Testis (tissue), 2 donors: ENCODE measurements at regions not wholly inside any gene's neighbourhood (a gene's known extent, or its start where the extent isn't known, plus 50 kb on each side); places are given as distances from the start of the nearest gene placed in this dataset.
"Not testable (repeated sequence)": the region's sequence is repeated elsewhere in the genome, so short reads cannot be mapped to it uniquely, and the experiment has no call there.

ENCODE experiments used
- DNase-seq: peaks from one replicate; pipeline ENCODE4 v3.0.0-alpha.2; 2019
- H3K27ac ChIP-seq, 2 donors: fragments of 200-600 bp; sonication (generic); one replicate each; pipeline ENCODE4 v1.5.1; 2019
- H3K27me3 ChIP-seq: fragments of 200-600 bp; sonication (generic); one replicate; pipeline ENCODE4 v1.5.1; 2019
- H3K36me3 ChIP-seq: fragments of 200-600 bp; sonication (generic); one replicate; pipeline ENCODE4 v1.5.1; 2017; ENCODE audit warnings: low read depth; ENCODE audit errors: missing control alignments
- H3K4me1 ChIP-seq: fragments of 200-600 bp; sonication (generic); one replicate; pipeline ENCODE4 v1.5.1; 2019
- H3K4me3 ChIP-seq, 2 donors: fragments of 200-600 bp; sonication (generic); one replicate each; pipeline ENCODE4 v1.5.1; 2017 to 2019
- H3K9me3 ChIP-seq: fragments of 200-600 bp; sonication (generic); one replicate; pipeline ENCODE4 v1.5.1; 2017
- POLR2A ChIP-seq: fragments of 450-650 bp; IDR thresholded peaks from one replicate; pipeline ENCODE4 v1.6.1; 2017; ENCODE audit warnings: antibody characterized with exemption, mild to moderate bottlenecking, moderate library complexity
- WGBS, 2 donors: methylation state at CpG; one replicate each; pipeline ENCODE4 v1.1.5; 2018; 5-methylcytosine and 5-hydroxymethylcytosine counted together
- intact Hi-C: fragments of 100-400 bp; cut with DNase I; formaldehyde crosslinking; loops from one replicate; pipeline ENCODE4 v1.15.1; 2023; ENCODE audit warnings: low total_unique reads
- TF ChIP-seq, protein P1 (sequence below), 3 experiments: fragments of 450-650 bp in 2 of 3; fragments of 200-600 bp in 1 of 3; sonication (generic) in 1 of 3; IDR thresholded peaks; one replicate each; pipeline ENCODE4 v1.5.1; 2016 to 2019; ENCODE audit warnings: antibody characterized with exemption in 3 of 3, mild to moderate bottlenecking in 2 of 3, moderate library complexity in 1 of 3

DNA sequence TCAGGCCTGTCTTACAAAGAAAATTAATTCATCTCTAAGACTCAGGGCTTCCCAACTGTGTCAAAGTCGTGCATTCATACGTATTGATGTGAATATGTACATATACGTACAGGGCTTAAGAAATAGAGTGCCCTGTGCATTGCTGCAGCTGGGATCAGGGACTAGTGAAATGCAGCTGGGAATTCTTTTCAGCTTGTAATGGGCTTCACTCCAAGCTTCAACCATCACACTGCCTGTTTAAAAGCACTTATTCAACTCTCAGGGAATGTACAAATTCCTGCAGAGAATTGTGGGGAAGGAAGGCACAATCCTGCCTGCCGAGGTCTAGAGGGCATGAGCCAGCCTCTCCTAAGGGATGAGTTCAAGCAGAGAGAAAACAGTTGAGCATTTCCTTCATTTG, 59.6 kb upstream of the MAN2A1 start:
- TF ChIP-seq, protein P1, sequence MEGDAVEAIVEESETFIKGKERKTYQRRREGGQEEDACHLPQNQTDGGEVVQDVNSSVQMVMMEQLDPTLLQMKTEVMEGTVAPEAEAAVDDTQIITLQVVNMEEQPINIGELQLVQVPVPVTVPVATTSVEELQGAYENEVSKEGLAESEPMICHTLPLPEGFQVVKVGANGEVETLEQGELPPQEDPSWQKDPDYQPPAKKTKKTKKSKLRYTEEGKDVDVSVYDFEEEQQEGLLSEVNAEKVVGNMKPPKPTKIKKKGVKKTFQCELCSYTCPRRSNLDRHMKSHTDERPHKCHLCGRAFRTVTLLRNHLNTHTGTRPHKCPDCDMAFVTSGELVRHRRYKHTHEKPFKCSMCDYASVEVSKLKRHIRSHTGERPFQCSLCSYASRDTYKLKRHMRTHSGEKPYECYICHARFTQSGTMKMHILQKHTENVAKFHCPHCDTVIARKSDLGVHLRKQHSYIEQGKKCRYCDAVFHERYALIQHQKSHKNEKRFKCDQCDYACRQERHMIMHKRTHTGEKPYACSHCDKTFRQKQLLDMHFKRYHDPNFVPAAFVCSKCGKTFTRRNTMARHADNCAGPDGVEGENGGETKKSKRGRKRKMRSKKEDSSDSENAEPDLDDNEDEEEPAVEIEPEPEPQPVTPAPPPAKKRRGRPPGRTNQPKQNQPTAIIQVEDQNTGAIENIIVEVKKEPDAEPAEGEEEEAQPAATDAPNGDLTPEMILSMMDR (IDR thresholded peaks at IDR 0.05): no peak
- TF ChIP-seq POLR2A: no peak
- no peaks in the 10 kb centered on the region for H3K27me3 ChIP-seq
- intact Hi-C loops: no loop called here
- H3K27ac ChIP-seq: no peak overlapping the region
- H3K4me3 ChIP-seq: no peak overlapping the region
- H3K9me3 ChIP-seq: no peaks in the 10 kb centered on the region
- H3K36me3 ChIP-seq: no peaks in the 10 kb centered on the region
- no peaks in the 10 kb centered on the region for H3K4me1 ChIP-seq
- DNase-seq: no peak
- 67 to 76% methylated on average over 4 of the region's 4 CpGs for WGBS, 2 donors

DNA sequence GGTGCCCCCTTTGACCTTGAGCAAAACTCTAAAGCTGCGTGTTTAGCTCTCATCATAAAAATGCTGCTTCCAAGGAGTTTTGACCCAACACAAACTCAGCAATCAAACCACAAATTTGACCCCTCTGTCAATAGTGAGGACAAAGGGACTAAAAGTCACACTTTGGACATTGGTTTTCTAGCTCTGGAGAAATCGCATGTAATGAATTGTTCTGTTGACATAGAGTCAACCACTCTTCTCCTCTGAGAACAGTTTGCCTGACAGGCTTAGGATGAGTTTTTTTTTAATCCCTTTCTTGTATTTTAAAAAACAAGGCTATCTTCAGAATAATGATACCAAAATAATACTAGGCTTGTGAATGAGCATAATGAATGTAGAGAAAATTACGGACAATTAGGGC, 61.1 kb upstream of the MAN2A1 start:
- H3K9me3 ChIP-seq: no peaks in the 10 kb centered on the region
- H3K27me3 ChIP-seq: no peaks in the 10 kb centered on the region
- H3K4me3 ChIP-seq: no peak overlapping the region
- no peaks in the 10 kb centered on the region for H3K36me3 ChIP-seq
- WGBS, 2 donors: 76 to 77% methylated on average over 3 of the region's 3 CpGs
- TF ChIP-seq, protein P1 (IDR thresholded peaks at IDR 0.05): no peak
- no peak for TF ChIP-seq POLR2A
- H3K4me1 ChIP-seq: no peaks in the 10 kb centered on the region
- DNase-seq: no peak
- H3K27ac ChIP-seq: no peak overlapping the region
- intact Hi-C loops: no loop called here

DNA sequence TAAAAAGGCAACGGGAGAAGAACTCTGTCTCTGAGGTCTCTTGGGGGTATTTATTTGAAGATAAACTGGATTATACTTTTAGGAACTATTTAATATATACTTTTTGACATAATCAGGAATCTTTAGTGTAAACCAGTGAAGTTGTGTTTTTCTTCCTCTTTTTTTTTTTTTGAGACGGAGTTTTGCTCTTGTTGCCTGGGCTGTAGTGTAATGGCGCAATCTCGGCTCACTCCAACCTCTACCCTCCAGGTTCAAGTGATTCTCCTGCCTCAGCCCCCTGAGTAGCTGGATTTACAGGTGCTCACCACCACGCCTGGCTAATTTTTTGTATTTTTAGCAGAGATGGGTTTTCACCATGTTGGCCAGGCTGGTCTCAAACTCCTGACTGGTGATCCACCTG, 68.5 kb upstream of the MAN2A1 start:
- H3K4me1 ChIP-seq, H3K9me3 ChIP-seq, H3K27me3 ChIP-seq, DNase-seq, H3K4me3 ChIP-seq, H3K27ac ChIP-seq, intact Hi-C loops, H3K36me3 ChIP-seq: not testable (repeated sequence)
- 87 to 90% methylated on average over 5 of the region's 5 CpGs for WGBS, 2 donors

DNA sequence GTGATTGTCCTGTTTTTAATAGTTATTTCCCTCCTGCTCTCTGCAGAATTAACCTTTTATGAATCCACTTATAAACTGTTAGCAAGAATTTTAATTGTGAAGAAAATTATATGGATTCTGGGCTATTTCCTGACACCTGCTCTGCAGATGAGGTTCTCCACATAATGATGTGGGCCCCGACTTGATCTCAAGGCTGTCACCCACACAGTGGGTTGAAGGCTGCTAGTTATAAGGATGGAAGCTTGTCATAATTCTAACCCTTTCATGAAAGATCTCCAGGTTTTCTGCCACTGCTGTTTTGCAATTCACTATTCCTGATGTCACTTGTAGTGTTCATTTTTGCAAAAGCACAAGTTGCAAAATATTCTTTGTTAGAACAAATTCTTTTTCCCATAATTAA, 69.1 kb upstream of the MAN2A1 start:
- H3K9me3 ChIP-seq: no peaks in the 10 kb centered on the region
- no peaks in the 10 kb centered on the region for H3K4me1 ChIP-seq
- DNase-seq: no peak
- H3K27me3 ChIP-seq: no peaks in the 10 kb centered on the region
- no peak overlapping the region for H3K27ac ChIP-seq
- WGBS, 2 donors: 56 to 85% methylated on average over 1 of the region's 1 CpG
- intact Hi-C loops: no loop called here
- TF ChIP-seq, protein P1 (IDR thresholded peaks at IDR 0.05): no peak
- TF ChIP-seq POLR2A: no peak
- H3K36me3 ChIP-seq: no peaks in the 10 kb centered on the region
- no peak overlapping the region for H3K4me3 ChIP-seq

DNA sequence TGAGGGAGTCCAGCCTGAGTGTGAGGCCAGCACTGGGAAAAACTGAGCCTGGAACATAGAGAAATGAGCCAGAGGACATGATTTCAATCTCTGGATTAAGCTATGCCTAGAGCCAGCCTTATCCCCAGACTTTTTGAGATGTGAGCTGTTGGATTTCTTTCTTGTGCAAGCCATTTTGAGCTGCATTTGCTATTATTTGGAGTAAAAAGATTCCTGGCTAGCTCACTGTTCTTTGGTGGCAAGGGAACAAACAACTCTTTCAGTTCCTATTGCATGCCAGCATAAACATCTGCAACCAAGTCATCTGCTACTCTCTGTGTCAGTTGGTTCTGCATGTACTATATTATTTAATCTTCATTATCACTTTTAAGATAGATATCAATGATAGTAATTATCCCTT, 70.1 kb upstream of the MAN2A1 start:
- Histone ChIP-seq H3K4me3 (no peak overlapping the region), H3K36me3 (no peaks in the 10 kb centered on the region), H3K27me3 (no peaks in the 10 kb centered on the region), H3K27ac (no peak overlapping the region), H3K4me1 (no peaks in the 10 kb centered on the region), H3K9me3 (no peaks in the 10 kb centered on the region)
- DNase-seq: no peak
- intact Hi-C loops: no loop called here
- TF ChIP-seq POLR2A: no peak
- TF ChIP-seq, protein P1 (IDR thresholded peaks at IDR 0.05): no peak
